Activated T-cell treated with anti-CD3 and anti-CD28 coated beads, Interleukin-2, amount 50 U/mL, for 24 hours (primary cell): ENCODE measurements at regions not wholly inside any gene's neighbourhood (a gene's known extent, or its start where the extent isn't known, plus 50 kb on each side); places are given as distances from the start of the nearest gene placed in this dataset.
A peak's percentile ranks its signal among the peaks of the same experiment; 100 is the strongest.
"Not testable (repeated sequence)": the region's sequence is repeated elsewhere in the genome, so short reads cannot be mapped to it uniquely, and the experiment has no call there.

ENCODE experiments used
- DNase-seq: peaks from one replicate; pipeline ENCODE4 v3.0.0-alpha.2; 2020
- H3K27ac Mint-ChIP-seq: 2 replicates; pipeline ENCODE4 v1.8.0; 2020; ENCODE audit warnings: mild to moderate bottlenecking, mixed read lengths
- H3K27me3 Mint-ChIP-seq: 2 replicates; pipeline ENCODE4 v1.8.0; 2020; ENCODE audit warnings: mixed read lengths
- H3K36me3 Mint-ChIP-seq: 2 replicates; pipeline ENCODE4 v1.8.0; 2020; ENCODE audit warnings: low read depth, mixed read lengths
- H3K4me1 Mint-ChIP-seq: 2 replicates; pipeline ENCODE4 v1.8.0; 2020; ENCODE audit warnings: low read depth, mixed read lengths
- H3K4me3 Mint-ChIP-seq: 2 replicates; pipeline ENCODE4 v1.8.0; 2020; ENCODE audit warnings: mild to moderate bottlenecking, moderate library complexity, mixed read lengths
- H3K9me3 Mint-ChIP-seq: 2 replicates; pipeline ENCODE4 v1.8.0; 2020; ENCODE audit warnings: mixed read lengths

GRCh38 chr2:64880193-64880951 lies 108.8 kb upstream of the SLC1A4 start:
- no peaks in the 10 kb centered on the region for H3K9me3 Mint-ChIP-seq
- no peak for DNase-seq
- H3K27ac Mint-ChIP-seq = no peak overlapping the region
- peaks cover 7% of the 10 kb centered on the region for H3K4me1 Mint-ChIP-seq
- H3K4me3 Mint-ChIP-seq = no peak overlapping the region
- H3K36me3 Mint-ChIP-seq = no peaks in the 10 kb centered on the region
- no peaks in the 10 kb centered on the region for H3K27me3 Mint-ChIP-seq

GRCh38 chr2:64881037-64881492 lies 108.1 kb upstream of the SLC1A4 start:
- Mint-ChIP-seq H3K27me3 (no peaks in the 10 kb centered on the region), H3K36me3 (no peaks in the 10 kb centered on the region), H3K4me1 (peaks cover 7% of the 10 kb centered on the region), H3K4me3 (no peak overlapping the region), H3K27ac (no peak overlapping the region), H3K9me3 (no peaks in the 10 kb centered on the region)
- no peak for DNase-seq

GRCh38 chr2:64887565-64887964 lies 101.6 kb upstream of the SLC1A4 start:
- H3K9me3 Mint-ChIP-seq = no peaks in the 10 kb centered on the region
- peaks cover 11% of the 10 kb centered on the region for H3K27me3 Mint-ChIP-seq
- no peak overlapping the region for H3K4me3 Mint-ChIP-seq
- DNase-seq = no peak
- no peaks in the 10 kb centered on the region for H3K36me3 Mint-ChIP-seq
- H3K4me1 Mint-ChIP-seq = no peaks in the 10 kb centered on the region
- H3K27ac Mint-ChIP-seq = no peak overlapping the region

GRCh38 chr2:64888591-64889309 lies 100.4 kb upstream of the SLC1A4 start:
- H3K4me1 Mint-ChIP-seq = no peaks in the 10 kb centered on the region
- H3K27ac Mint-ChIP-seq = no peak overlapping the region
- DNase-seq = no peak
- peaks cover 11% of the 10 kb centered on the region for H3K27me3 Mint-ChIP-seq
- H3K36me3 Mint-ChIP-seq = no peaks in the 10 kb centered on the region
- H3K9me3 Mint-ChIP-seq = no peaks in the 10 kb centered on the region
- H3K4me3 Mint-ChIP-seq = no peak overlapping the region

- Mint-ChIP-seq H3K4me1 (no peaks in the 10 kb centered on the region), H3K4me3 (no peak overlapping the region), H3K36me3 (no peaks in the 10 kb centered on the region), H3K27ac (no peak overlapping the region), H3K27me3 (peaks cover 11% of the 10 kb centered on the region), H3K9me3 (no peaks in the 10 kb centered on the region)
- DNase-seq = no peak
Observed at GRCh38 chr2:64889803-64890202, 99.4 kb upstream of the SLC1A4 start.

GRCh38 chr2:64896572-64896971 lies 92.6 kb upstream of the SLC1A4 start:
- H3K4me1 Mint-ChIP-seq, H3K9me3 Mint-ChIP-seq, H3K27me3 Mint-ChIP-seq, H3K27ac Mint-ChIP-seq, H3K36me3 Mint-ChIP-seq, DNase-seq, H3K4me3 Mint-ChIP-seq: not testable (repeated sequence)

- H3K4me1 Mint-ChIP-seq = peaks cover 5% of the 10 kb centered on the region
- H3K36me3 Mint-ChIP-seq = no peaks in the 10 kb centered on the region
- H3K27ac Mint-ChIP-seq = no peak overlapping the region
- no peak for DNase-seq
- H3K9me3 Mint-ChIP-seq = no peaks in the 10 kb centered on the region
- H3K27me3 Mint-ChIP-seq = peaks cover 8% of the 10 kb centered on the region
- H3K4me3 Mint-ChIP-seq = no peak overlapping the region
Observed at GRCh38 chr2:64899081-64899865, 89.9 kb upstream of the SLC1A4 start.

GRCh38 chr2:64899876-64900275 lies 89.3 kb upstream of the SLC1A4 start:
- not testable (repeated sequence) for DNase-seq, H3K27ac Mint-ChIP-seq, H3K4me3 Mint-ChIP-seq, H3K27me3 Mint-ChIP-seq, H3K9me3 Mint-ChIP-seq, H3K4me1 Mint-ChIP-seq, H3K36me3 Mint-ChIP-seq

GRCh38 chr2:64904413-64905329 lies 84.5 kb upstream of the SLC1A4 start:
- no peaks in the 10 kb centered on the region for H3K36me3 Mint-ChIP-seq
- no peaks in the 10 kb centered on the region for H3K9me3 Mint-ChIP-seq
- DNase-seq = no peak

GRCh38 chr2:64905338-64906024 lies 83.7 kb upstream of the SLC1A4 start:
- DNase-seq = no peak
- Mint-ChIP-seq H3K27me3 (peaks cover 8% of the 10 kb centered on the region), H3K36me3 (no peaks in the 10 kb centered on the region), H3K27ac (no peak overlapping the region), H3K9me3 (no peaks in the 10 kb centered on the region), H3K4me3 (no peak overlapping the region), H3K4me1 (peaks cover under 1% of the 10 kb centered on the region)

More at GRCh38 chr2:64904413-64905329, 84.5 kb upstream of the SLC1A4 start:
- no peak overlapping the region for H3K27ac Mint-ChIP-seq
- no peak overlapping the region for H3K4me3 Mint-ChIP-seq
- H3K4me1 Mint-ChIP-seq = no peaks in the 10 kb centered on the region
- H3K27me3 Mint-ChIP-seq = peaks cover 8% of the 10 kb centered on the region

- no peak overlapping the region for H3K4me3 Mint-ChIP-seq
- no peaks in the 10 kb centered on the region for H3K36me3 Mint-ChIP-seq
- DNase-seq = no peak
- H3K27me3 Mint-ChIP-seq = peaks cover 8% of the 10 kb centered on the region
- H3K9me3 Mint-ChIP-seq = no peaks in the 10 kb centered on the region
- H3K27ac Mint-ChIP-seq = no peak overlapping the region
- H3K4me1 Mint-ChIP-seq = peaks cover 10% of the 10 kb centered on the region
Observed at GRCh38 chr2:64906853-64907536, 82.2 kb upstream of the SLC1A4 start.

GRCh38 chr2:64908406-64908805 lies 80.8 kb upstream of the SLC1A4 start:
- no peak for DNase-seq
- Mint-ChIP-seq H3K4me1 (peaks cover 13% of the 10 kb centered on the region), H3K9me3 (no peaks in the 10 kb centered on the region), H3K27ac (no peak overlapping the region), H3K27me3 (peaks cover 8% of the 10 kb centered on the region), H3K36me3 (no peaks in the 10 kb centered on the region), H3K4me3 (no peak overlapping the region)

GRCh38 chr2:64910523-64910922 lies 78.7 kb upstream of the SLC1A4 start:
- H3K27ac Mint-ChIP-seq = peak overlapping the region; percentile 28
- H3K36me3 Mint-ChIP-seq = no peaks in the 10 kb centered on the region
- no peak for DNase-seq
- H3K9me3 Mint-ChIP-seq = no peaks in the 10 kb centered on the region
- H3K4me1 Mint-ChIP-seq = peaks cover 13% of the 10 kb centered on the region
- H3K4me3 Mint-ChIP-seq = no peak overlapping the region
- no peaks in the 10 kb centered on the region for H3K27me3 Mint-ChIP-seq
